Parathyroid adenoma (tissue), 2 donors: ENCODE measurements at regions not wholly inside any gene's neighbourhood (a gene's known extent, or its start where the extent isn't known, plus 50 kb on each side); places are given as distances from the start of the nearest gene placed in this dataset.
A peak's percentile ranks its signal among the peaks of the same experiment; 100 is the strongest.

Experiments
- H2AFZ ChIP-seq: fragments of 300-600 bp; sonication (generic); one replicate; pipeline ENCODE4 v1.7.0; 2017; ENCODE audit warnings: antibody characterized with exemption, mild to moderate bottlenecking
- H3K27ac ChIP-seq: fragments of 300-600 bp; sonication (generic); one replicate; pipeline ENCODE4 v1.7.0; 2017
- H3K27me3 ChIP-seq: fragments of 300-600 bp; sonication (generic); one replicate; pipeline ENCODE4 v1.7.0; 2017; ENCODE audit warnings: low read length; ENCODE audit not compliant: control insufficient read depth, insufficient read depth
- H3K36me3 ChIP-seq: fragments of 300-600 bp; sonication (generic); one replicate; pipeline ENCODE4 v1.7.0; 2017; ENCODE audit warnings: low read length; ENCODE audit not compliant: control insufficient read depth, insufficient read depth
- H3K4me1 ChIP-seq: fragments of 300-600 bp; sonication (generic); one replicate; pipeline ENCODE4 v1.7.0; 2017; ENCODE audit warnings: control low read depth
- H3K4me2 ChIP-seq: fragments of 300-600 bp; sonication (generic); one replicate; pipeline ENCODE4 v1.7.0; 2017; ENCODE audit warnings: low read length
- H3K4me3 ChIP-seq: fragments of 300-600 bp; sonication (generic); one replicate; pipeline ENCODE4 v1.7.0; 2017; ENCODE audit warnings: low read depth, low read length
- H3K79me2 ChIP-seq: fragments of 300-600 bp; sonication (generic); one replicate; pipeline ENCODE4 v1.7.0; 2017; ENCODE audit warnings: control low read depth
- H3K9ac ChIP-seq: fragments of 300-600 bp; sonication (generic); one replicate; pipeline ENCODE4 v1.7.0; 2017; ENCODE audit warnings: mild to moderate bottlenecking
- H3K9me3 ChIP-seq: fragments of 300-600 bp; sonication (generic); one replicate; pipeline ENCODE4 v1.7.0; 2017; ENCODE audit warnings: low read length; ENCODE audit not compliant: control insufficient read depth
- CTCF ChIP-seq: fragments of 300-600 bp; sonication (generic); IDR thresholded peaks from one replicate; pipeline ENCODE4 v1.7.0; 2017; ENCODE audit warnings: antibody characterized with exemption, mild to moderate bottlenecking
- donor health status: primary hyperparathyroidism.

DNA sequence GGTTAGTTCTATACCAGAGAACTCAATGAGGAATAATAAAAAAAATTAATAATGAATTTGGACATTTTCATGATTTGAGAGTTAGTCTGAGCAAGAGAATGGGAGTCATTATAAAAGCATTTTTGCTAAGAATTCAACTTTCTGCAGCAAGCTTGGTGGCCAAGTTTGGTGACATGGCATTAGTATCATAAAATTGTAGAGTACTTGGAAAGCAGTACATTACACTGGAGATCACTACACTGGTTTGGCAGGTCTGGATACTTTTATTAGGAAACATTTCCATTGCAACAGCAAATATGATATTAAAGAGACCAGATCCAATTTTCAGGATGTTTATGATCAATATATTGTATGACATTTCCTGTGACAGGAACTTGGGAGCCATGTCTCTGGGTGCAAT lies 249.1 kb upstream of the INTU start:
- no peak for TF ChIP-seq CTCF
- H3K9me3 ChIP-seq = no peaks in the 10 kb centered on the region
- no peaks in the 10 kb centered on the region for H3K27me3 ChIP-seq
- H3K4me1 ChIP-seq = no peaks in the 10 kb centered on the region
- H3K27ac ChIP-seq = no peak overlapping the region
- H3K36me3 ChIP-seq = no peaks in the 10 kb centered on the region
- H3K4me3 ChIP-seq = no peak overlapping the region
- no peak overlapping the region for H2AFZ ChIP-seq
- H3K4me2 ChIP-seq = no peak overlapping the region
- no peak overlapping the region for H3K9ac ChIP-seq
- no peaks in the 10 kb centered on the region for H3K79me2 ChIP-seq

GRCh38 chr4:127394516-127394915 lies 238.2 kb upstream of the INTU start:
- Histone ChIP-seq H3K9ac (no peak overlapping the region), H3K9me3 (no peaks in the 10 kb centered on the region), H3K4me2 (no peak overlapping the region), H3K79me2 (no peaks in the 10 kb centered on the region), H2AFZ (no peak overlapping the region), H3K27me3 (no peaks in the 10 kb centered on the region), H3K36me3 (no peaks in the 10 kb centered on the region), H3K4me1 (no peaks in the 10 kb centered on the region), H3K4me3 (no peak overlapping the region), H3K27ac (no peak overlapping the region)
- no peak for TF ChIP-seq CTCF

- H3K9ac ChIP-seq = no peak overlapping the region
- no peaks in the 10 kb centered on the region for H3K36me3 ChIP-seq
- no peak overlapping the region for H3K27ac ChIP-seq
- H3K4me2 ChIP-seq = no peak overlapping the region
- H3K4me3 ChIP-seq = no peak overlapping the region
- H2AFZ ChIP-seq = no peak overlapping the region
- H3K4me1 ChIP-seq = no peaks in the 10 kb centered on the region
- H3K9me3 ChIP-seq = no peaks in the 10 kb centered on the region
- no peak for TF ChIP-seq CTCF
- H3K79me2 ChIP-seq = no peaks in the 10 kb centered on the region
- H3K27me3 ChIP-seq = no peaks in the 10 kb centered on the region
These were observed 232.5 kb upstream of the INTU start for GRCh38 chr4:127400276-127400675.

DNA sequence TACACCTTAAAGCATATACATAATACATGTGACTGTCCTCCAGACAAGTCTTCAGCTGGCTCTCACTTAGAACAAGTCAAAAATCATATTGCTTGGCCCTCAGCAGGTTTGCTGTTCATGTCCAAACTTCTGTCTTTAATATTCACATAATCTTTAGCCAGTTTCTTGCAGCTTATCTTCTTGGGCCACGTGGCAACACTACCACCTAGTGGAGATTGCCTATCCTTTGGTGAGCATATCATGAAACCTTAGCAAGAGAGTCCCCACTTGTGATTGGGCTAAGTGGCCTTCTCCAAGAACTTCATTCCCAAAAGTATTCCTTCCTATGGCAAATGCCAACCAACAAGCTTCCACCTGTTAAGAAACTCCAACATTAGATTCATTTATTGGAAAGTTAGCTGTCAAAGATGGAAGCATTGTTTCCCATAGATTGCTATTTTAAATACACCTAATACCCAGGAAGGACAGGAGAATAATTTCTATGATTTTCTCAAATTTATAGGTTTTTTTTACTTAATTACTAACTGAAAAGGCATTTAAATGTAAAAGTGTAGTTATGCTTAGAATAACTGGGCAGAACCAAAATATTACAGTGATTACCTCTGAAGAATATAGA lies 231.9 kb upstream of the INTU start:
- Histone ChIP-seq H3K36me3 (no peaks in the 10 kb centered on the region), H3K27me3 (no peaks in the 10 kb centered on the region), H3K9me3 (no peaks in the 10 kb centered on the region), H3K4me1 (no peaks in the 10 kb centered on the region), H3K79me2 (no peaks in the 10 kb centered on the region), H3K27ac (no peak overlapping the region), H3K4me2 (no peak overlapping the region), H2AFZ (no peak overlapping the region), H3K4me3 (no peak overlapping the region), H3K9ac (no peak overlapping the region)
- TF ChIP-seq CTCF = peak; percentile 68

- no peak overlapping the region for H3K27ac ChIP-seq
- H2AFZ ChIP-seq = no peak overlapping the region
- H3K27me3 ChIP-seq = no peaks in the 10 kb centered on the region
- H3K9ac ChIP-seq = no peak overlapping the region
- no peak overlapping the region for H3K4me2 ChIP-seq
- H3K4me3 ChIP-seq = no peak overlapping the region
- H3K4me1 ChIP-seq = no peaks in the 10 kb centered on the region
- TF ChIP-seq CTCF = no peak
- H3K79me2 ChIP-seq = no peaks in the 10 kb centered on the region
- no peaks in the 10 kb centered on the region for H3K36me3 ChIP-seq
- H3K9me3 ChIP-seq = peaks cover 2% of the 10 kb centered on the region
These were observed 229.2 kb upstream of the INTU start for GRCh38 chr4:127403471-127404084.
